ENCODE measurements at regions not wholly inside any gene's neighbourhood (a gene's known extent, or its start where the extent isn't known, plus 50 kb on each side); places are given as distances from the start of the nearest gene placed in this dataset.

- no peak for TF ChIP-seq EZH2 (IDR thresholded peaks at IDR 0.05; ENCODE audit: insufficient read depth, poor library complexity, severe bottlenecking)
- TF ChIP-seq EZH2phosphoT487 (IDR thresholded peaks at IDR 0.05; ENCODE audit: insufficient read depth, low read depth) = no peak
These were observed 907.3 kb upstream of the CITED2 start for GRCh38 chr6:140281767-140282166.

Measured in GM23248 (cell line).